NCI-H2171 (cell line): ENCODE measurements at regions not wholly inside any gene's neighbourhood (a gene's known extent, or its start where the extent isn't known, plus 50 kb on each side); places are given as distances from the start of the nearest gene placed in this dataset.

Experiments used
- DNase-seq: peaks from one replicate; lab custom pipeline; 2025; lab: John Stamatoyannopoulos, UW

DNA sequence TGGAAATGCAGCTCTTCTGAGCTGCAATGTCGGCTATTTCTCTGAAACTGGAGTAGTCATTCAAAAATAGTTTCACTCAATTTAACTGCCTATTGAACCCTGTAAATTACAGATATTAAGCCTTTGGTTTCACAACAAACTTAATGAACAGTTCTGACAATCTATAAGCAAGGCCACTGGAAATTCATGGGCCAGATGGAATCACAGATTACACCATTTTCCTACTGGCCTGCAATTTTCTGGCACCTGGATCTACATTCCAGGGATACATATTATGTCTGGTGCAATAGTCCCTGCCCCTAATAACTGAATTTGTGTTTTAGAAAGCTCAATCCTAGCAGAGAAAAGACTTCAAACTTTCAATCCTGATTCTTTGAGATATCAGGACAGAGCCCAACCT lies 551.7 kb downstream of the RNF144A start:
- DNase-seq = no peak

GRCh38 chr2:7471185-7471584 lies 554.0 kb downstream of the RNF144A start:
- no peak for DNase-seq

DNA sequence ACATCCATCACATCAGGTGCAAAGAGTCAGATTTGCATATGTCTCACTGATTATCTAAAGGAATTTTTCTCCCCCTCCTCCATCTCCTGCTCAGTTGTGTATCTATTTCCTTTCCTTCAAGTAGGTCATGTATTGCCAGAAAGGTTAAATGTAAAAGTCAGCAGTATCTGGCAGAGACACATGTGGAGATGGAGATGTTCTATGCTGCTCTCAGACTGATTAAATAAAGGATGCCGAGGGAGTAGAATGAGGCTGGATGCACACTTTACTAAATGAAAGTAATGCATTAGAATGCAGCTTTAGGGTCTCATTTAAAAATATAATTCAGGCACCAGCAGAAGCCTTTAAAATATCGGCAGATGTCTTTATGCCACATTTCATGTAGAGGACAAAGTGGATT lies 555.3 kb downstream of the RNF144A start:
- DNase-seq = no peak

DNA sequence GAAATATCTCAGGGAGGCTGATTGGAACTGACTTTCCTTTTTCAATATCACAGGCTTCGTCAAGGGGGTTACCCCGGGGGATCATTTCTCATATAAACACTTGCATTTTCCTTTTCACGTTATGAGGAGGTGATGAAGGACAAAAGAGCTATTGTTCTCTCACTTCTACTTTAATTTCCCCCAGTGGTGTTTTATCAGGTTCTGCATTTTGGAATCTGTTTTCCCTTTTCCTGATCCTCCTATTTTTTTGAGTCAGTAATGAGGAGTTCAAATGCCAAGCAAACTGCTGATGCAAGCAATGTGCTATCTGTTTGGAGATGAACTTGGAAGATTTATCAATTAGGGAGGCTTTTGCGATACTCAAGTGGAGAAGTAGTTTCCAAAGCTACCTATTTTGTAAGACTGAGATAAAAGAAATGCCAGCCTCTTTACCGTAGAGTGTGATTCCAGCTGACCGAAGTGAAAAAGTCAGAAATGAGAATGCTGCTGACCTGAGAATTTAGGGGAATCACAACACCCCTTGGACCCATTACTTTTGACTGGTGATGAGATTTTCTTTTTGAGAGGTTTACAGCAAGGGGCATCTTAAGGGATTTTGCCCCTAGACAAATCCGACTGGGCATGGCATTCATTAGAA lies 556.0 kb downstream of the RNF144A start:
- DNase-seq = no peak

- DNase-seq = no peak
Measured at GRCh38 chr2:7476371-7476770, 559.2 kb downstream of the RNF144A start.

- DNase-seq = no peak
Measured at GRCh38 chr2:7479603-7480002, 562.4 kb downstream of the RNF144A start.

DNA sequence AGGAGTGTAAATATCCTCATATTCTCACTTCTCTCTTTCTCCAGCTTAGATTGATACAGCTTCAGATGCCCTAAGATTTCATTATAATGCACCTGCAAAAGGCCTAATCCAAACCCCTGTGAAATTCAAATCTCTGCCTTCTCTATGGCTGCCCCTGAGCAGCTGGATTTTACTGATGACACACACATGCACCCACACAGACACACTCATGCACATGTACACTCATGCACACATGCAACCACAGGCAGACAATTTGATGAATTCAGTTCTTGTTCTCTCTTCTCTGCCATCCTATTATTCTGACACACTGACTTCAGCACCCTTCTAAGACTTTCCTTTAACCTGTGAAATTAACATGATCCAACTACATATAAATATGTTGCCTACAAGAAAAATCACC lies 563.2 kb downstream of the RNF144A start:
- no peak for DNase-seq

GRCh38 chr2:7490672-7491071 lies 573.5 kb downstream of the RNF144A start:
- DNase-seq = no peak

DNA sequence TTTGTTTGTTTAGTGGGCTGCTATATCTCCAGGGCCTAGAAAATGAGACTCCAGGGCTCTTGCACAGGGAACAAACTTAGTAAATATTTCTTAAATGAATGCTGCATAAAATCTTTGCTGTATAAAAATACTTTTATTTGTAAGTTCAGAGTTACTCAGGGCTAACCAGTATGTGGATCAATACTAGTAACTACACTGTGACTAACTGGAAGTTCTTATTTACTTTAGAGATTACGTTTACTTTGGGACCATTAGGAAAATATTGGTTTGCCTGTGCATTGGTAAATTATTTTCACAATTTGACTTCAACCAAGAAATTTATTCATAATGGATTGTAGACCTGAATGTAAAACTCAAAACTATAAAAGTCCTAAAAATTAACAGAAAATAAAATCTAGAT lies 575.5 kb downstream of the RNF144A start:
- no peak for DNase-seq

DNA sequence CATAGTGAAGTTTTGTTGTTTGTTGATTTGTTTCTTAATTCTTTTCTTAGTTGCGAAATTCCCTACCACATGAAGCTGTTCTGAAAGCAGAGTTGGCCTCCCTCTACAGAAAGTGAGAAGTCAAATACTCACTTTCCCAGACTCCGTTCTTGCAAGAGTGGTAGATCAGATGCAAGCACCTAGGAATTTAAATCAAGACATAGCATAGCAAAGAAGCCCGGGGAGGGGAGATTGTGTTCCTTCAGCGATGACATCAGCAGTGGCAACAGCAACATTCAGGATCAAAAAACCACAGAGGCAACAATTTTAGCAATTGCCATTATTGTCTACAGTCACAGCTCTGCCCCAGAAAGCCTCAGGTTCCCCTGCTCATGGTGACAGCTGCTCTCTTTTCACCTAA lies 580.0 kb downstream of the RNF144A start:
- DNase-seq = no peak

DNA sequence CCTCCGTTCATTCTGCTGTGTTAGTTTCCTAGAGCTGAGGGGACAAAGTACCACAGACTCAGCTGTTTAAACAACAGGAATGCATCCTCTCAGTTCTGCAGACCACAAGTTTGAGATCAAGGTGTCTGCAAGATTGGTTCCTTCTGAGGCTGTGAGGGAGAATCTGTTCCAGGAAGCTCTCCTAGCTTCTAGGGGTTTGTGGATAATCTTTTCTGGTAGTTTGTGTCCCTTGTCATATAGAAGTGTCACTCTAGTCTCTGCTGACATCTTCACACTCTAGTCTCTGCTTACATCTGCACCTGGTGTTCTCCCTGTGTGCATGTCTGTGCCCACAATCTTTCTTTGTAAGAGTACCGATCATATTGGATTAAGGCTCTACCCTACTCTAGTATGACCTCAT lies 581.8 kb downstream of the RNF144A start:
- no peak for DNase-seq

DNA sequence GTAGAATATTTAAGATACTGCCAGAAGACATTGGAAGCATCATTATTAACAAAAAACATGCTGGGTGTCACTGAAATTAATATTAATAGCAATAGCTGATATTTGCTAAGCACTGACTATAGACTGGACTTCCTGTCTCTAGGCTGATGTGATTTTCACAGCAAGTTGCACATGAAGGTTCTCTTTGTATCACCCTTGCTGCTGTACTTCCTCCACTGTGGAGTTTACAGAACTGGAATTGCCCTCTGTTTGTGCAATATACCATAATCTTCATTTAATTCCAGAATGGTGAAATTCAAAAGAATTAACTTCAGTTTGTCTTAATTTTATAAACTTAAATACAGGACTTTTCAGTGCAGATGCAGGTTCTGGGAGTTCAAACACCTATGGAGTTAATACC lies 585.1 kb downstream of the RNF144A start:
- DNase-seq = no peak

GRCh38 chr2:7508296-7508943 lies 591.2 kb downstream of the RNF144A start:
- DNase-seq = peak; percentile 41

DNA sequence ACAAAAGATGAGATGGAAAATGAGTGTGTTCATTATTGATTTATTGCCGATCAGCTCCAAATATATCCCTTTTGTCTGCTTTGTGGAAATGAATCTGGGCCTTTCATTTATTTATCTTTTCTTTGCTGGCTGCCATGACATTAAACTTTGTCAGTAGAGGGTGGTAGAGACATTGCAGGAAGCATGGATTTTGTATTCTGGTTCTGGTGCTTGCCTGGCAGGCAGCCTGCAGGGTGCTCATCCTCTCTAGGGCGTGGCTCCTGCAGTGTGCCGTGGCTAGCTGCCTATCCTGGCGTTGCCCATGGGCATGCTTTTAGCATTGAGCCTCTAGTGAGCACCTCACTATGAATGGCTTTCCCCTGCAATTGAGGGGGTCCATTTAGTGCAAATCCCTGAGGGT lies 593.1 kb downstream of the RNF144A start:
- no peak for DNase-seq

- DNase-seq = no peak
Measured at GRCh38 chr2:7513834-7514233, 596.6 kb downstream of the RNF144A start.

GRCh38 chr2:7515327-7515726 lies 598.1 kb downstream of the RNF144A start:
- no peak for DNase-seq

GRCh38 chr2:7516484-7517063 lies 599.4 kb downstream of the RNF144A start:
- DNase-seq = no peak

GRCh38 chr2:7517088-7517487 lies 599.9 kb downstream of the RNF144A start:
- no peak for DNase-seq

- no peak for DNase-seq
Measured at GRCh38 chr2:7517851-7518250, 600.6 kb downstream of the RNF144A start.

DNA sequence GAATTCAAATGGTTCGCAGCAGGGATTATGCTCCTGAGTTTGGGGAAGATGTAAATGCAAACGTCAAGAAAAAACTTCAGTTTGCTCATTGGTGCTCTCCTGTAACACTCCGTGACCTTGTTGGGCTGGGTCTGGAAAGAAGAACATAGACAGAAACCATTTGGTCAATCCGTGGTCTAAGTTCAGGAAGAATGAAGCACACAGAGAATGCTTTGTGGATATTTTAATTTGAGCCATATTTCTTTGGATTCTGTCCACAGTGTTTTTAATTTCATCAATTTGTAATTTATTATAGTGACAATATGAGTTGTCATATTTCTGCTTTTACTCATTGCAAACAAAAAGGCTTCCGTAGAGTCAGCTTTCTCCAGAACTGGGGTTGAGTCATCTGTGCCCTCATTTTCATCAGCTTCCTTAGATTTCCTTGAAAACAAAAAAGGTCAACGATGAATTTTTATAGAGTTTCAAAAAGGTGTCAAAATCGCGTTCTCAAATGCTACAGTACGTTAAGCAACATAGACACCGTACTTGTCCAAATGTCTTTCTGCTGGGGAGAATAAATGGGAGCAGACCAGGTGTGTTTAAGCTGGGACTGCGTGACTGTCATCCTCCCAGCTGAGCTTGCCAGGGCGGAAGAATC lies 606.4 kb downstream of the RNF144A start:
- DNase-seq = no peak

DNA sequence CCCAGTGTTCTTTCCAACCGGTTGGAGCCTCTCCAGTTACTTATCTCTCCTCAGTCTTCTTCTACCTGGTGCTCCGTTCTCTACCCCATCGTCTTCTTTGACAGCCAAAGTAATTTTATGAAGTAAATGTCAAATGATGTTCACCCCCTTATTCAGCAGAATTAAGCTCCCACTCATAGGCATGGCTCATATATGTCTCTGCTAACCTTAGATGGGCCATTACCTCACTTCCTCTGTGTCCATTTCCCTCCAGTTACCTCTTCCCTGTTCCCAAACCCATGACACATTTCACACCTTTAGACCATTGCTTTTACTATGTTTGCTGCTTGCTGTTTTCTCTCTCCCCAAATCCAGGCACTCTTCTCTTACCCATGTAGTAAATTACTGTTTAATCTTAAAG lies 607.0 kb downstream of the RNF144A start:
- DNase-seq = no peak

- DNase-seq = no peak
Measured at GRCh38 chr2:7525746-7526145, 608.5 kb downstream of the RNF144A start.

DNA sequence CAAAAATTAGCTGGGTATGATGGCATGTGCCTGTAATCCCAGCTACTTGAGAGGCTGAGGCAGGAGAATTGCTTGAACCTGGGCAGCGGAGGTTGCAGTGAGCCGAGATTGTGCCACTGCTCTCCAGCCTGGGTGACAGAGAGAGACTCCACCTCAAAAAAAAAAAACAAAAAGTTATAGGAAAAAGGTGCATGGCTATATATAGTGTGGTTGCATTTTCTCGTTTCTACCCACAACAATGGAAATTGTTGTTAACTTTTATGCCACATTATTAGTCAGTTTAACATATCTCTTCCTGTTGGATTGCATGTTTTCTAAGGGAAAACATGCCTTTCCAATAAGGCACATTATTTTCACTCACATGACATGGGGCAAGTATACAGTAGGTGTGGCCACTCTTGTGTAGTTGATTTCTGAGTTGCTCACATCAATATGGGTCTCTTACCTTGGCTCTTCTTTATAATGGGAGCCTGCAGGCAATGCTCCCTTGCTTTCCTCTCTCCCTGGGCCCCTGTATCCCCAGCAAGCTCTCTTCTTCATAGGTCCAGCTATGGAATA lies 610.0 kb downstream of the RNF144A start:
- no peak for DNase-seq
